Endothelial cell of umbilical vein (primary cell): ENCODE measurements at regions not wholly inside any gene's neighbourhood (a gene's known extent, or its start where the extent isn't known, plus 50 kb on each side); places are given as distances from the start of the nearest gene placed in this dataset.

ENCODE experiments used
- BruUV-seq: library from RNA; stranded (reverse); fragments of 400-500 nt; replicated peaks from 2 replicates; lab custom pipeline; 2021; lab: Mats Ljungman, UMichigan
- CTCF ChIA-PET: fragments of 300-600, 350-600 bp; sonication (Branson Sonifier 250); formaldehyde crosslinking; loops from one replicate; lab custom pipeline; 2021; ENCODE audit warnings: antibody characterized with exemption, inconsistent platforms; lab: Charles Lee
- POLR2A ChIA-PET: fragments of 300-600, 350-600 bp; sonication (Branson Sonifier 250); formaldehyde crosslinking; loops from one replicate; lab custom pipeline; 2021; ENCODE audit warnings: antibody characterized with exemption, inconsistent platforms; lab: Charles Lee
- DNase-seq: peaks from one replicate; pipeline ENCODE4 v3.0.0-alpha.2; 2011; ENCODE audit warnings: low read depth, low spot score
- FAIRE-seq: peaks from 2 replicates; lab custom pipeline; 2011; peaks lifted over from hg19 to GRCh38; lab: Jason Lieb, UNC
- H2AFZ ChIP-seq: 2 replicates; pipeline ENCODE4 v1.6.0; 2012; ENCODE audit warnings: low read depth, low read length, control low read depth, inconsistent platforms
- H3K27ac ChIP-seq: 2 replicates; pipeline ENCODE4 v1.5.1; 2011; ENCODE audit warnings: low read depth, mild to moderate bottlenecking, control low read depth, low read length, moderate library complexity; ENCODE audit not compliant: insufficient read depth
- H3K27me3 ChIP-seq, 2 experiments: 2 replicates each; pipeline versions ENCODE4 v1.6.0 to v1.6.1; 2011; ENCODE audit warnings: low read length in 2 of 2, mixed read lengths in 1 of 2; ENCODE audit not compliant: control insufficient read depth in 2 of 2, insufficient read depth in 2 of 2
- H3K36me3 ChIP-seq, 2 experiments: 2 replicates in 1 of 2; 3 replicates in 1 of 2; pipeline ENCODE4 v1.5.1; 2011; ENCODE audit warnings: low read length in 2 of 2, mild to moderate bottlenecking in 1 of 2, moderate library complexity in 1 of 2; ENCODE audit not compliant: control insufficient read depth in 2 of 2, insufficient read depth in 2 of 2; ENCODE audit errors: extremely low read depth in 1 of 2
- H3K4me1 ChIP-seq: 3 replicates; pipeline ENCODE4 v1.5.1; 2011; ENCODE audit warnings: mild to moderate bottlenecking, low read length; ENCODE audit not compliant: control insufficient read depth, insufficient read depth; ENCODE audit errors: extremely low read depth
- H3K4me2 ChIP-seq: 2 replicates; pipeline ENCODE4 v1.6.1; 2011; ENCODE audit warnings: low read length, control low read depth, mixed read lengths; ENCODE audit not compliant: insufficient read depth
- H3K4me3 ChIP-seq, 3 experiments: fragments of 200-600 bp in 1 of 3; sonication (generic), shearing (Covaris generic) in 1 of 3; replicated peaks in 1 of 3; 2 replicates each; pipeline ENCODE4 v1.5.1; 2011 to 2016; ENCODE audit warnings: control low read depth in 3 of 3, low read length in 3 of 3, mild to moderate bottlenecking in 2 of 3, inconsistent platforms in 1 of 3, low read depth in 1 of 3, moderate library complexity in 1 of 3; ENCODE audit not compliant: insufficient read depth in 1 of 3
- H3K79me2 ChIP-seq: 2 replicates; pipeline ENCODE4 v1.6.0; 2012; ENCODE audit warnings: low read length, inconsistent platforms; ENCODE audit not compliant: control insufficient read depth, insufficient read depth
- H3K9ac ChIP-seq: replicated peaks from 2 replicates; pipeline ENCODE3; 2011; ENCODE audit warnings: low read length, control low read depth; ENCODE audit not compliant: insufficient read depth; ENCODE audit errors: extremely low read depth
- H3K9me1 ChIP-seq: replicated peaks from 3 replicates; pipeline ENCODE4 v1.6.0; 2011; ENCODE audit warnings: mild to moderate bottlenecking, low read length; ENCODE audit not compliant: control insufficient read depth, insufficient read depth; ENCODE audit errors: extremely low read depth
- H3K9me3 ChIP-seq: replicated peaks from 2 replicates; pipeline ENCODE4 v1.5.1; 2012; ENCODE audit warnings: low read length, inconsistent platforms; ENCODE audit not compliant: control insufficient read depth, insufficient read depth
- H4K20me1 ChIP-seq: replicated peaks from 2 replicates; pipeline ENCODE3; 2011; ENCODE audit warnings: mild to moderate bottlenecking, low read length; ENCODE audit not compliant: control insufficient read depth, insufficient read depth; ENCODE audit errors: extremely low read depth
- EZH2 ChIP-seq: IDR thresholded peaks from 2 replicates; pipeline ENCODE4 v1.6.1; 2012; ENCODE audit warnings: borderline replicate concordance, low read depth, mild to moderate bottlenecking, moderate library complexity, low read length, inconsistent platforms; ENCODE audit not compliant: severe bottlenecking
- FOS ChIP-seq: IDR thresholded peaks from 2 replicates; pipeline ENCODE4 v1.6.1; 2011; ENCODE audit warnings: mild to moderate bottlenecking, low read length, moderate library complexity, borderline replicate concordance; ENCODE audit not compliant: insufficient read depth
- GATA2 ChIP-seq: IDR thresholded peaks from 2 replicates; pipeline ENCODE4 v1.7.0; 2011; ENCODE audit warnings: low read depth, mild to moderate bottlenecking, moderate library complexity, mixed read lengths, low read length; ENCODE audit not compliant: insufficient read length, insufficient read depth
- JUN ChIP-seq: IDR thresholded peaks from 2 replicates; pipeline ENCODE4 v1.6.1; 2011; ENCODE audit warnings: borderline replicate concordance, low read depth; ENCODE audit not compliant: insufficient read length, insufficient read depth
- MAX ChIP-seq: IDR thresholded peaks from 2 replicates; pipeline ENCODE4 v1.6.1; 2011; ENCODE audit not compliant: insufficient read depth, insufficient read length
- MYC ChIP-seq: IDR thresholded peaks from one replicate; pipeline ENCODE4 v1.6.1; 2011; ENCODE audit warnings: mild to moderate bottlenecking, low read depth, low read length
- POLR2A ChIP-seq: IDR thresholded peaks from 2 replicates; pipeline ENCODE4 v1.6.1; 2012; ENCODE audit warnings: low read depth, mild to moderate bottlenecking, control low read depth, low read length
- POLR2AphosphoS5 ChIP-seq: IDR thresholded peaks from 2 replicates; pipeline ENCODE4 v1.6.1; 2012; ENCODE audit warnings: low read depth, mild to moderate bottlenecking, control low read depth, low read length, moderate library complexity; ENCODE audit not compliant: insufficient read depth
- dilution Hi-C: fragments of 300-500 bp; cut with MboI; formaldehyde crosslinking; loops from one replicate; pipeline ENCODE4 v1.15.0; 2019; ENCODE audit warnings: low sequenced_read_pairs; ENCODE audit not compliant: extremely low pct_ligation_motif_present
- intact Hi-C: fragments of 100-400 bp; cut with micrococcal nuclease; formaldehyde crosslinking; loops from one replicate; pipeline ENCODE4 v1.10.0; 2022
- TF ChIP-seq, protein P1 (sequence below), 2 donors: IDR thresholded peaks; 1 replicate in 1 of 2; 2 replicates in 1 of 2; pipeline ENCODE4 v1.5.1; 2011; ENCODE audit warnings: low read length in 2 of 2, mild to moderate bottlenecking in 2 of 2, moderate library complexity in 2 of 2, control low read depth in 1 of 2, inconsistent platforms in 1 of 2, low read depth in 1 of 2; ENCODE audit not compliant: insufficient read depth in 1 of 2; ENCODE audit errors: extremely low read depth in 1 of 2

GRCh38 chr21:32064281-32064910 is 191.6 kb downstream of the HUNK start:
- intact Hi-C loops (no loop called here), dilution Hi-C loops (no loop called here)
- no peak for FAIRE-seq
- Histone ChIP-seq H3K27me3 (no peaks in the 10 kb centered on the region), H3K9me3 (no peaks in the 10 kb centered on the region), H3K9ac (no peak overlapping the region), H3K27ac (no peak overlapping the region), H3K4me1 (no peaks in the 10 kb centered on the region), H2AFZ (no peak overlapping the region), H3K9me1 (no peaks in the 10 kb centered on the region), H3K79me2 (no peaks in the 10 kb centered on the region), H3K4me2 (no peak overlapping the region), H3K4me3 (no peak overlapping the region), H3K36me3 (no peaks in the 10 kb centered on the region), H4K20me1 (no peaks in the 10 kb centered on the region)
- no peak for TF ChIP-seq POLR2A
- TF ChIP-seq JUN = no peak
- no peak for TF ChIP-seq FOS
- TF ChIP-seq MYC = no peak
- TF ChIP-seq GATA2 = no peak
- TF ChIP-seq, protein P1, sequence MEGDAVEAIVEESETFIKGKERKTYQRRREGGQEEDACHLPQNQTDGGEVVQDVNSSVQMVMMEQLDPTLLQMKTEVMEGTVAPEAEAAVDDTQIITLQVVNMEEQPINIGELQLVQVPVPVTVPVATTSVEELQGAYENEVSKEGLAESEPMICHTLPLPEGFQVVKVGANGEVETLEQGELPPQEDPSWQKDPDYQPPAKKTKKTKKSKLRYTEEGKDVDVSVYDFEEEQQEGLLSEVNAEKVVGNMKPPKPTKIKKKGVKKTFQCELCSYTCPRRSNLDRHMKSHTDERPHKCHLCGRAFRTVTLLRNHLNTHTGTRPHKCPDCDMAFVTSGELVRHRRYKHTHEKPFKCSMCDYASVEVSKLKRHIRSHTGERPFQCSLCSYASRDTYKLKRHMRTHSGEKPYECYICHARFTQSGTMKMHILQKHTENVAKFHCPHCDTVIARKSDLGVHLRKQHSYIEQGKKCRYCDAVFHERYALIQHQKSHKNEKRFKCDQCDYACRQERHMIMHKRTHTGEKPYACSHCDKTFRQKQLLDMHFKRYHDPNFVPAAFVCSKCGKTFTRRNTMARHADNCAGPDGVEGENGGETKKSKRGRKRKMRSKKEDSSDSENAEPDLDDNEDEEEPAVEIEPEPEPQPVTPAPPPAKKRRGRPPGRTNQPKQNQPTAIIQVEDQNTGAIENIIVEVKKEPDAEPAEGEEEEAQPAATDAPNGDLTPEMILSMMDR (IDR thresholded peaks at IDR 0.05; ENCODE audit: extremely low read depth in 1 of 2, insufficient read depth in 1 of 2, low read depth in 1 of 2, low read length in 2 of 2) = no peak
- no peak for TF ChIP-seq MAX
- TF ChIP-seq POLR2AphosphoS5 = no peak
- no peak for TF ChIP-seq EZH2
- no TSS peak for BruUV-seq
- ChIA-PET CTCF (interaction anchor here (0.5 kb wide), 1 partner anchor 194 kb away, joined by 3 read pairs; no protein-coding TSS in a partner anchor), POLR2A (no interaction called here)
- DNase-seq = no peak
